T follicular helper cell (primary cell): ENCODE measurements at regions not wholly inside any gene's neighbourhood (a gene's known extent, or its start where the extent isn't known, plus 50 kb on each side); places are given as distances from the start of the nearest gene placed in this dataset.
"Not testable (repeated sequence)": the region's sequence is repeated elsewhere in the genome, so short reads cannot be mapped to it uniquely, and the experiment has no call there.

ENCODE experiments used
- DNase-seq: peaks from one replicate; pipeline ENCODE4 v3.0.0-alpha.2; 2020; ENCODE audit warnings: low read depth

GRCh38 chr3:72627271-72627670, 221.0 kb downstream of the SHQ1 start:
- DNase-seq: no peak

- no peak for DNase-seq
Measured at GRCh38 chr3:72625602-72626337, 222.5 kb downstream of the SHQ1 start.

- DNase-seq: no peak
Measured at GRCh38 chr3:72624656-72625055, 223.6 kb downstream of the SHQ1 start.

GRCh38 chr3:72618739-72619138, 229.5 kb downstream of the SHQ1 start:
- DNase-seq: no peak

DNA sequence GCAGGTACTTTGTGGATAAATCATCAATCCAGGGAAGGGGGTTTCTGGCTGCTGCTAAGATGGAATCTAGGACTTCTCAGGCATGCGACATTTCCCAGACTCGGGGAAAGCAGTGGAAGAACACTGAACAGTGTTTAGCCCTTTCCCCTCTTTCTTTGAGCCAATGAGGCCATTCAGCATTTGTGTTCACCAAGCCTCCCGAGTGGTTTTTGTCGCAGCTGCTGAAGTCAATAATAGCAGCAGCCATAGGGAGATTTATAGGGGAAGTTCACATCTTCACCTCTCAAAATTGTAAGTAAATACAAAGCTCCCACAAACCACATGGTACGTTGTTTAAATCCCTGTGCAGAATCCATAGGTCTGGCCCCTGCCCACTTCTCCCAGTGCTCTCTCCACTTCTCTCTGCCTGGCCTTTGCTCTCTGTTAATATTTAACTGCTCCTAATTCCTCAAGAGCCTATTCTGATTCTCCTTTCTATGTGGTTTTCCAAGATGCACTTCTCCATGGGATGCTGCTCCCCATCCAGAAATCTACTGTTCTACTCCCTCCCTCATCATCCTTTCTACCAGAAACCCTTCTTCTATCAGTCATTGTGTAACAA, 230.7 kb downstream of the SHQ1 start:
- DNase-seq: no peak

DNA sequence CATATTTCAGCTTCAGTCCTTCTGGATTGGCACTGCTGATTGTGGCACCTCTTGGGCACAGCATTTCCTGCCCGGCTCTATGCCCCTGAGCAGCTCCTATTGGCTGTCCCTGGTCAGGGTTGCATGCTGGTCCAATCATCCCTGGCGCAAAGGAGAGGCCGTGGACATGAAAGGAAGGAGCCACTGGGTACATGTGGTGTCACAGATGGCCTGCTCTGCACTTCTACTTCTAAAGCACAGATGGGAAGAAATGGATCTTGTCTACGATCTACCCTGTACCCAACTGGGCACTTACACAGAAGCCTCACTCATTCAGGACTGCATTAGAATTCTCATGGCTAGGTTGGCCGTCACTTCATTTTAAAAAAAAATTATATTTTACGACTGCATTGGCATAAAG, 232.5 kb downstream of the SHQ1 start:
- DNase-seq: no peak

- no peak for DNase-seq
Measured at GRCh38 chr3:72615182-72615581, 233.1 kb downstream of the SHQ1 start.

- no peak for DNase-seq
Measured at GRCh38 chr3:72614394-72615074, 233.7 kb downstream of the SHQ1 start.

GRCh38 chr3:72613871-72614270, 234.4 kb downstream of the SHQ1 start:
- no peak for DNase-seq

- not testable (repeated sequence) for DNase-seq
Measured at GRCh38 chr3:72609114-72609513, 239.1 kb downstream of the SHQ1 start.

GRCh38 chr3:72606005-72606800, 242.0 kb downstream of the SHQ1 start:
- DNase-seq: no peak

DNA sequence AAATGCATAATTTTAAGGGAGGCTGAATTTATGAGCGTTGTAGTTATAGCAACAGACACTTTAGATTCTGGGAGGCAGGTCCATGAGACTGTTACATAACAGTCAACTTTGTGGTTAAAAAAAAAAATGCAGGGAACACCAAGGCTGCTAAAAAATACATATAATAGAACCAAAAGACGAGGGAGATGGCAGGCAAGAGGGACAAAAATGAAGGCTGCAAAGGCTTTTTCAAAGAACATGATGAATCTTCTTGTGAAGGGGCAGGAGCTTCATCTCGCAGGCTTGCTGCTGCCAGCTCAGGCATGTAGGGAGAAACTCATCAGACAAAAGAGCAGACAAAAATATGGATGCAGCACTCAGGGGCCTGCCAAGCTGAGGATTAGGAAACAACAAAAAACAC, 243.9 kb downstream of the SHQ1 start:
- no peak for DNase-seq

DNA sequence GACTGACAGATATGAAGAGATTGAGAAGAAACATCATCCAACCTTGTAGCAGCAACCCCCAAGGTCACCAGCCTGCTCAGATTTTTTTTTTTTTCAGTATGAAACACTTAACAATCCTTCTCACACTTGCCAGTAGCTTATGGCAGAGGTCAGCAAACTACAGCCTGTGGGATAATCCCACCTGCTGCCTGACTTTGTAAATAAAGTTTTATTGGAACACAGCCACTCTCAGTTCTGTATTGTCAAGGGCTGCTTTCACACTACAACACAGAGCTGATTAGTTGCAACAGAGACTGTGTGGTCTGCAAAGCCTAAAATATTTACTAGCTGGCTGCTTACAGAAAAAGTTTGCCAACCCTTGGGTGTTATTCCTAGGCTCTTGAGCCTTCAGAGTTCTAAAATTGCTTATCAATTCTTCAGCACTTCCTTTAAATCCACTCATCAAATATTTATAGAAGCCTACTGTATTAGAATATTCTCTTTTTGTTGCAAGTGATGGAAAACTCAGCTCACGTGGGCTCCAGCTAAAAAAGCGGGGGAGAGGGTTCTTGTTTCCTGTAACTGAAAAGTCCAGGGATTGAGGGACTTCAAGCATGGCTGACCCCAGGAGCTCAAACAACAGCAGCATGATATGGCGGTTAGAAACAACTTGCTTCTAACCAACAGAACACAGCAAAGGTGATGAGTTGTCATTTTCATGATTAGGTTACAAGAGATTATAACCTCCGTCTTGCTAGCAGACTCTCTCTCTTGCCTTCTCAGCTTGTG, 246.1 kb downstream of the SHQ1 start:
- DNase-seq: no peak

DNA sequence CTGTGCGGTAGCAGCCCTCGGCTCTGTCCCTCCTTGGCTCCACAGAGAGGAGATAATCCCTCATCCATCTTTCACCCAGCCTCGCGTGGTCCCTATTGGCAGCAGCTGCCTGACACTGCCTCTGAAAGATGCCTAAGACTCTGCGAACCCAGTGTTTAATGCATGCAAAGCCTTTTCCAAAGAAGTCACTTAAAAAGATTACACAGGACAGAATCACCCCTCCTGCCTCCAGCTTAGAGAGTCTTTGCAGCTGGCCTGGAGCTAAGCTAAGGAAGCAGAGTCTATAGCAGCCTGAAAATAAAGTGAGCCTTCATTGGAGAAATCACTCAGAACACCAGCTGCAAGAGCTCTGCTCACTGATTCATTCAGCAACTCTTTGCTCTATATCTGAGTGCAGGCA, 247.2 kb downstream of the SHQ1 start:
- no peak for DNase-seq

DNA sequence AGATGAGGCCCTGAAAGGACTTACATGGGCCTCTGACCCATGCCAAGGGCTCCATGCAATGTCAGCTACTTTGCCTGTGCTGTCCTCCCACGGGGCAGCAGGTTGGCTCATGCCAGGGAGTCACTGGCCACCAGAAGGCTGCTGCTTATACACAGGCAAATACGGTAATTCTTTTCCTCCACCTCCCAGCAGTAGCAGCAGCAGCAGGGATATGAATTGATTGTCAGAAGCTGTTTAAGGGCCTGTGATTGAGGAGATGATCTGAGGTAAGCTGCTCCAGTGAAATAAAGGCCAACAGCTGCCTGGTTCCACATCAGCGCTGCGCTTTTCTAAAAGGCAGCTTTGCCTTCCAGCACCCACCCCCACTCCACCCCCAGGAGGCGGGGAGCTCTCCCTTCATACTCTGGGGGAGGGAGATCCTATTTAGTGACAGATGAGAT, 250.5 kb downstream of the SHQ1 start:
- no peak for DNase-seq

DNA sequence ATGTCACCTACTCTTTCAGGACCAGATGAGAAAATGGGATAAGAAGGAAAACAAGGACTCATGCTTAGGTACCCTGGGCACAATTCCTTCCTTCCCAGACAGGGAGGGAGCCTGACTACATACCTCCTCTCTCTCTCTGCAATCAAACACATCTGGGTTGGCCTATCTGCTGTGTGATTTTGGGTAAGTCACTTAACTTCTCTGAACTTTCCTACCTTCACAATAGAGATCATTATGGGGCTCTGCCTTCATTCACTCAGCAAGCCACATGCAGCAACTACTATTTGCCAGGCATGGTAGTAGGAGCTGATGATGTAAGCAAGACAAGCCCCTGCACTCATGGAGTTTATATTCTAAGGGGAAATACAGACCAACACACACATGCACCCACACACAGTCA, 251.2 kb downstream of the SHQ1 start:
- DNase-seq: no peak

DNA sequence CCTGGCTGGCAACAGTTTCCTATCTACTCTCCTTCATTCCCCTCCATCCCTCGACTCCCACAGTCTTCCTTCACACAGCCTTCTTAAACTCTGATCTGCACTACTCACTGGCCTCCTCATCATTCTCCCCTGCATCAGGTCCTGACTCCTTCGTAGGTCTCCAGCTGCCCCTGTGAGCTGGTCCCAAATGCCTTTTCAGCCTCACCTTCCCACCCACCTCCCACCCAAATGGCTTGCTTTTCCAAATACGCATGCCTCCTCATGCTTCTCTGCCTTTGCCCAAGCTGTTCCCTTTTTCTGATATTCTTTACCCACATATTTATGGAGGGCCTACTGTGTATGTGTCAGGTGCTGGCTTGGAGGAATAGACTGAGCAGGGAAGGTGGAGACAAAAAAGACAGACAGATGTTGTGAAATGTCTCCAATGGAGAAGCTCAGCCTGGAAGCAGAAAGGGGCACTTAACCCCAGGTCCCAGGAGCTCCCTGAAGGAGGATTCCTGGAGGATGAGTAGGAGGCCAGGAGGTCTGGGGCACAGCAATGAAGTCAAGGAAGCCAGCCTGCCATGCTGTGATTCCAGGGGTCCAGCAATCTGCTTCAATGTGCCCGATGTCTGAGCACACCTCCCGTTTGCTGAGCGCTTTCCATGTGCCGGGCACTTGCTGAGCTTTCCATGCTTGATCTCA, 252.2 kb downstream of the SHQ1 start:
- no peak for DNase-seq

- DNase-seq: no peak
Measured at GRCh38 chr3:72595376-72595775, 252.9 kb downstream of the SHQ1 start.

GRCh38 chr3:72594615-72595215, 253.5 kb downstream of the SHQ1 start:
- no peak for DNase-seq

DNA sequence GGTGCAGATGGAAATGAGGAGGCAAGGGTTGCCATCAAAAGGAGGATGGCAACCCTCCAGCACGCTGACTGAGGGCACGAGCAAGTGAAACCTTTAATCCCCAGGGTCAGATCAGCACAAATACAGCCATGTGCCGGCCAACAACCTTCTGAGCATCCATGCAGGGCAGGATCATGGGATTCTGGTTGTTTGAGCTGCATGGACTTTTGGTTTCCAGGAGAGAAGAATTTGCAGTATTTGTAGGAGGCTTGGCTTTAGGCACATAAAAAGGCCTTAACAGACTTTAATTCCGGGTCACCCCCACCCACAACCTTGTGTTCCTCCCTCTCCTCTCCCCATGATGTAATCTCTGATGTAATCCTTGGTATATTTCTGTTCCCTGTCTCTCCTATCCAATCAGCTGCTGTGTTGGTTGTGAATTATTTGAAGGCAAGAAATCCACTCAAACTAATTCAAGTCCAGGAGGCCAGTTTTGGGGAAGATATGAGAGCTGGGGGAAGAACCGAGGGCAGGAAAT, 254.3 kb downstream of the SHQ1 start:
- no peak for DNase-seq
